NT2/D1 (cell line): ENCODE measurements at regions not wholly inside any gene's neighbourhood (a gene's known extent, or its start where the extent isn't known, plus 50 kb on each side); places are given as distances from the start of the nearest gene placed in this dataset.
"Not testable (repeated sequence)": the region's sequence is repeated elsewhere in the genome, so short reads cannot be mapped to it uniquely, and the experiment has no call there.

Experiments used
- SUZ12 ChIP-seq: IDR thresholded peaks from 2 replicates; pipeline ENCODE4 v1.6.1; 2011; ENCODE audit not compliant: insufficient read length, insufficient read depth; ENCODE audit errors: extremely low read depth
- YY1 ChIP-seq: IDR thresholded peaks from 2 replicates; pipeline ENCODE4 v1.6.1; 2011; ENCODE audit not compliant: insufficient read length, insufficient read depth
- ZNF274 ChIP-seq: IDR thresholded peaks from 2 replicates; pipeline ENCODE4 v1.6.1; 2011; ENCODE audit warnings: mild to moderate bottlenecking, low read depth, low read length

GRCh38 chr20:40012026-40012425 lies 677.0 kb downstream of the MAFB start:
- not testable (repeated sequence) for TF ChIP-seq ZNF274, YY1, SUZ12
